Skeletal muscle tissue (tissue), 3 donors: ENCODE measurements at regions not wholly inside any gene's neighbourhood (a gene's known extent, or its start where the extent isn't known, plus 50 kb on each side); places are given as distances from the start of the nearest gene placed in this dataset.
"Not testable (repeated sequence)": the region's sequence is repeated elsewhere in the genome, so short reads cannot be mapped to it uniquely, and the experiment has no call there.

ENCODE experiments used
- H3K27ac ChIP-seq: one replicate; pipeline ENCODE4 v1.7.0; 2013; ENCODE audit warnings: mild to moderate bottlenecking, low read depth, low read length, inconsistent platforms
- H3K27me3 ChIP-seq, 3 donors: one replicate each; pipeline ENCODE4 v1.7.0; 2013; ENCODE audit warnings: low read length in 3 of 3; ENCODE audit not compliant: control insufficient read depth in 3 of 3, insufficient read depth in 3 of 3
- H3K36me3 ChIP-seq, 3 donors: one replicate each; pipeline ENCODE4 v1.7.0; 2013; ENCODE audit warnings: low read length in 3 of 3; ENCODE audit not compliant: control insufficient read depth in 3 of 3, insufficient read depth in 3 of 3
- H3K4me1 ChIP-seq, 3 donors: one replicate each; pipeline ENCODE4 v1.7.0; 2013; ENCODE audit warnings: low read length in 3 of 3, mild to moderate bottlenecking in 3 of 3; ENCODE audit not compliant: control insufficient read depth in 3 of 3, insufficient read depth in 3 of 3
- H3K4me3 ChIP-seq, 3 donors: one replicate each; pipeline ENCODE4 v1.7.0; 2013; ENCODE audit warnings: low read length in 3 of 3
- H3K9ac ChIP-seq, 3 donors: one replicate each; pipeline ENCODE4 v1.7.0; 2013; ENCODE audit warnings: low read length in 3 of 3, mild to moderate bottlenecking in 3 of 3, moderate library complexity in 2 of 3, low read depth in 1 of 3
- H3K9me3 ChIP-seq, 3 donors: one replicate each; pipeline ENCODE4 v1.7.0; 2013; ENCODE audit warnings: low read length in 3 of 3; ENCODE audit not compliant: control insufficient read depth in 3 of 3
- donor health status: Osteomylitis.

DNA sequence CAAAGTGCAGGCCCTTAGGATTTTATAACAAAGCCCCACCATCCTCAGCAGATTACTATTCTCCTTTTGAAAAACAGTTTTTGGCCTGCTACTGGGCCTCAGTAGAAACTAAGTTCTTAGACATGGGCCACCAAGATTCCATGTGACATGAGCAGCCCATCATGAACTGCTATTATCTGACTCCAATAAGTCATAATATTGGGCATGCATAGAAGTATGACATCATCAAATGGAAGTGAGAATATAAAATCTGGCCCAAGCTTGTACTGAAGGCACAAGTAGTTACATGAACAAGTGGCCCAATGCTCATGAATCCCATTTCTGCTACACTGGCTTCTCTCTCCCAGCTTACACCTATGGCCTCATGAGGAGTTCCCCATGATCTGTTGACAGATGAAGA, 404.8 kb downstream of the EPHA5 start:
- no peak overlapping the region for H3K27ac ChIP-seq
- no peak overlapping the region for H3K4me3 ChIP-seq
- no peaks in the 10 kb centered on the region for H3K9me3 ChIP-seq

GRCh38 chr4:65259296-65259695, 411.0 kb downstream of the EPHA5 start:
- Histone ChIP-seq H3K27ac (no peak overlapping the region), H3K36me3 (no peaks in the 10 kb centered on the region), H3K9ac (no peak overlapping the region), H3K4me1 (no peaks in the 10 kb centered on the region), H3K9me3 (no peaks in the 10 kb centered on the region), H3K4me3 (no peak overlapping the region), H3K27me3 (no peaks in the 10 kb centered on the region)

More for the DNA sequence above, 404.8 kb downstream of the EPHA5 start:
- Histone ChIP-seq H3K9ac (no peak overlapping the region), H3K27me3 (no peaks in the 10 kb centered on the region), H3K36me3 (no peaks in the 10 kb centered on the region), H3K4me1 (no peaks in the 10 kb centered on the region)

GRCh38 chr4:65250916-65251315, 419.4 kb downstream of the EPHA5 start:
- Histone ChIP-seq H3K9me3 (no peaks in the 10 kb centered on the region), H3K9ac (no peak overlapping the region), H3K27me3 (no peaks in the 10 kb centered on the region), H3K36me3 (no peaks in the 10 kb centered on the region), H3K4me3 (no peak overlapping the region), H3K27ac (no peak overlapping the region), H3K4me1 (no peaks in the 10 kb centered on the region)

- H3K27ac ChIP-seq, result no peak overlapping the region
- no peaks in the 10 kb centered on the region for H3K36me3 ChIP-seq
Observed at GRCh38 chr4:65249111-65249510, 421.2 kb downstream of the EPHA5 start.

DNA sequence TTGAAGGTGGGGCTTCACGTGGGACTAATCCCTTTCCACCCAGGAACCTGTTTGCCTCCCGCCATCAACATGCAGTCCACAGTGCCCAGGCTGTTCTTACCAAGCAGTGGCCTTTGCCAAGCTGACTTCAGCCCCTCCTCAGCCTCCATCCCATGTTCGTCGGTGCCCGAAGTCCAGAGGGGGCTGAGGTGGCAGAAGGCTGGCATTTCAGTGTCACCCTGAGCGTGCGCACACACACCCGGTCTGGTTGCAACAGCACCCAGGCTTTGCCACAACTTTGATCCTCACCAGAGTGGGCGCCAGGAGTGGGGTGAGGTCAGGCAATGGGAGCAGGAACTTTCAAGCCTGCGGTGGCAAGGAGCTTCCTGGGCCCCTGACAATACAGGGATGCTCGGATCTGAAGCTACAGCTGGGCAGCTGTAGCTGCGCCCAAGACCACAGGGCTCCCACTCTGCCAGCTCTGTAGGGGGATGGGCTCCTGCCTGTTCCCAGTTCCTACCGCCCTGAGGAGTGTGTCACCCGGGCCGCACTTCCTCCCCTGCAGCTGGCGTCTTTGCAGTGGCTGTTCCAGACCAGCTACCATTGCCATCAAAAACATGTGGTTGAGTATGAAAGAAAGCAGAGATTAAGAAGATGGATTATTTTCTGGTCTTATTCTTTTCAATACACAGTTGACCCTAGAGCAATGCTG, 428.0 kb downstream of the EPHA5 start:
- Histone ChIP-seq H3K9me3 (no peaks in the 10 kb centered on the region), H3K27ac (no peak overlapping the region), H3K36me3 (no peaks in the 10 kb centered on the region), H3K4me1 (no peaks in the 10 kb centered on the region), H3K4me3 (no peak overlapping the region), H3K9ac (no peak overlapping the region), H3K27me3 (no peaks in the 10 kb centered on the region)

More at GRCh38 chr4:65249111-65249510, 421.2 kb downstream of the EPHA5 start:
- no peak overlapping the region for H3K4me3 ChIP-seq
- no peak overlapping the region for H3K9ac ChIP-seq
- H3K9me3 ChIP-seq, result no peaks in the 10 kb centered on the region
- no peaks in the 10 kb centered on the region for H3K4me1 ChIP-seq
- no peaks in the 10 kb centered on the region for H3K27me3 ChIP-seq

GRCh38 chr4:65241257-65241997, 428.9 kb downstream of the EPHA5 start:
- no peaks in the 10 kb centered on the region for H3K36me3 ChIP-seq
- no peak overlapping the region for H3K27ac ChIP-seq
- H3K9ac ChIP-seq, result no peak overlapping the region
- no peaks in the 10 kb centered on the region for H3K4me1 ChIP-seq
- H3K9me3 ChIP-seq, result no peaks in the 10 kb centered on the region
- no peak overlapping the region for H3K4me3 ChIP-seq
- no peaks in the 10 kb centered on the region for H3K27me3 ChIP-seq

- Histone ChIP-seq H3K9me3 (no peaks in the 10 kb centered on the region), H3K36me3 (no peaks in the 10 kb centered on the region), H3K27me3 (no peaks in the 10 kb centered on the region), H3K4me3 (no peak overlapping the region), H3K9ac (no peak overlapping the region), H3K4me1 (no peaks in the 10 kb centered on the region), H3K27ac (no peak overlapping the region)
Observed at GRCh38 chr4:65234061-65234460, 436.2 kb downstream of the EPHA5 start.

GRCh38 chr4:65227628-65228027, 442.7 kb downstream of the EPHA5 start:
- Histone ChIP-seq H3K27me3 (no peaks in the 10 kb centered on the region), H3K4me1 (no peaks in the 10 kb centered on the region), H3K4me3 (no peak overlapping the region), H3K36me3 (no peaks in the 10 kb centered on the region), H3K27ac (no peak overlapping the region), H3K9ac (no peak overlapping the region), H3K9me3 (no peaks in the 10 kb centered on the region)

- no peaks in the 10 kb centered on the region for H3K27me3 ChIP-seq
- H3K9ac ChIP-seq, result no peak overlapping the region
- no peak overlapping the region for H3K4me3 ChIP-seq
- no peak overlapping the region for H3K27ac ChIP-seq
- no peaks in the 10 kb centered on the region for H3K9me3 ChIP-seq
- no peaks in the 10 kb centered on the region for H3K36me3 ChIP-seq
- H3K4me1 ChIP-seq, result no peaks in the 10 kb centered on the region
Observed at GRCh38 chr4:65223601-65224000, 446.7 kb downstream of the EPHA5 start.

- not testable (repeated sequence) for H3K27me3 ChIP-seq, H3K36me3 ChIP-seq, H3K9me3 ChIP-seq, H3K27ac ChIP-seq, H3K9ac ChIP-seq, H3K4me1 ChIP-seq, H3K4me3 ChIP-seq
Observed at GRCh38 chr4:65223074-65223473, 447.2 kb downstream of the EPHA5 start.
